Testis (tissue), 2 donors: ENCODE measurements at regions not wholly inside any gene's neighbourhood (a gene's known extent, or its start where the extent isn't known, plus 50 kb on each side); places are given as distances from the start of the nearest gene placed in this dataset.

ENCODE experiments used
- DNase-seq: peaks from one replicate; pipeline ENCODE4 v3.0.0-alpha.2; 2019
- H3K27ac ChIP-seq, 2 donors: fragments of 200-600 bp; sonication (generic); one replicate each; pipeline ENCODE4 v1.5.1; 2019
- H3K27me3 ChIP-seq: fragments of 200-600 bp; sonication (generic); one replicate; pipeline ENCODE4 v1.5.1; 2019
- H3K36me3 ChIP-seq: fragments of 200-600 bp; sonication (generic); one replicate; pipeline ENCODE4 v1.5.1; 2017; ENCODE audit warnings: low read depth; ENCODE audit errors: missing control alignments
- H3K4me1 ChIP-seq: fragments of 200-600 bp; sonication (generic); one replicate; pipeline ENCODE4 v1.5.1; 2019
- H3K4me3 ChIP-seq, 2 donors: fragments of 200-600 bp; sonication (generic); one replicate each; pipeline ENCODE4 v1.5.1; 2017 to 2019
- H3K9me3 ChIP-seq: fragments of 200-600 bp; sonication (generic); one replicate; pipeline ENCODE4 v1.5.1; 2017
- POLR2A ChIP-seq: fragments of 450-650 bp; IDR thresholded peaks from one replicate; pipeline ENCODE4 v1.6.1; 2017; ENCODE audit warnings: antibody characterized with exemption, mild to moderate bottlenecking, moderate library complexity
- WGBS, 2 donors: methylation state at CpG; one replicate each; pipeline ENCODE4 v1.1.5; 2018; 5-methylcytosine and 5-hydroxymethylcytosine counted together
- intact Hi-C: fragments of 100-400 bp; cut with DNase I; formaldehyde crosslinking; loops from one replicate; pipeline ENCODE4 v1.15.1; 2023; ENCODE audit warnings: low total_unique reads
- TF ChIP-seq, protein P1 (sequence below), 3 experiments: fragments of 450-650 bp in 2 of 3; fragments of 200-600 bp in 1 of 3; sonication (generic) in 1 of 3; IDR thresholded peaks; one replicate each; pipeline ENCODE4 v1.5.1; 2016 to 2019; ENCODE audit warnings: antibody characterized with exemption in 3 of 3, mild to moderate bottlenecking in 2 of 3, moderate library complexity in 1 of 3

GRCh38 chr15:94785091-94785490 lies 553.7 kb downstream of the MCTP2 start:
- no peak overlapping the region for H3K27ac ChIP-seq
- 89 to 90% methylated on average over 2 of the region's 2 CpGs for WGBS, 2 donors
- H3K4me3 ChIP-seq, result no peak overlapping the region
- no peaks in the 10 kb centered on the region for H3K4me1 ChIP-seq
- TF ChIP-seq POLR2A, result no peak
- TF ChIP-seq, protein P1, sequence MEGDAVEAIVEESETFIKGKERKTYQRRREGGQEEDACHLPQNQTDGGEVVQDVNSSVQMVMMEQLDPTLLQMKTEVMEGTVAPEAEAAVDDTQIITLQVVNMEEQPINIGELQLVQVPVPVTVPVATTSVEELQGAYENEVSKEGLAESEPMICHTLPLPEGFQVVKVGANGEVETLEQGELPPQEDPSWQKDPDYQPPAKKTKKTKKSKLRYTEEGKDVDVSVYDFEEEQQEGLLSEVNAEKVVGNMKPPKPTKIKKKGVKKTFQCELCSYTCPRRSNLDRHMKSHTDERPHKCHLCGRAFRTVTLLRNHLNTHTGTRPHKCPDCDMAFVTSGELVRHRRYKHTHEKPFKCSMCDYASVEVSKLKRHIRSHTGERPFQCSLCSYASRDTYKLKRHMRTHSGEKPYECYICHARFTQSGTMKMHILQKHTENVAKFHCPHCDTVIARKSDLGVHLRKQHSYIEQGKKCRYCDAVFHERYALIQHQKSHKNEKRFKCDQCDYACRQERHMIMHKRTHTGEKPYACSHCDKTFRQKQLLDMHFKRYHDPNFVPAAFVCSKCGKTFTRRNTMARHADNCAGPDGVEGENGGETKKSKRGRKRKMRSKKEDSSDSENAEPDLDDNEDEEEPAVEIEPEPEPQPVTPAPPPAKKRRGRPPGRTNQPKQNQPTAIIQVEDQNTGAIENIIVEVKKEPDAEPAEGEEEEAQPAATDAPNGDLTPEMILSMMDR (IDR thresholded peaks at IDR 0.05), result no peak
- intact Hi-C loops, result no loop called here
- no peaks in the 10 kb centered on the region for H3K9me3 ChIP-seq
- H3K36me3 ChIP-seq, result no peaks in the 10 kb centered on the region
- no peak for DNase-seq
- no peaks in the 10 kb centered on the region for H3K27me3 ChIP-seq

- DNase-seq, result no peak
- intact Hi-C loops, result no loop called here
These were observed 559.6 kb downstream of the MCTP2 start for GRCh38 chr15:94791008-94791407.

GRCh38 chr15:94791510-94791909 lies 560.1 kb downstream of the MCTP2 start:
- no peaks in the 10 kb centered on the region for H3K36me3 ChIP-seq
- WGBS, 2 donors, result 95 to 100% methylated on average over 2 of the region's 2 CpGs
- H3K4me1 ChIP-seq, result no peaks in the 10 kb centered on the region
- no peaks in the 10 kb centered on the region for H3K9me3 ChIP-seq
- no peaks in the 10 kb centered on the region for H3K27me3 ChIP-seq
- H3K4me3 ChIP-seq, result no peak overlapping the region
- intact Hi-C loops, result no loop called here
- no peak overlapping the region for H3K27ac ChIP-seq
- TF ChIP-seq POLR2A, result no peak
- TF ChIP-seq, protein P1 (IDR thresholded peaks at IDR 0.05), result no peak
- DNase-seq, result no peak

More at GRCh38 chr15:94791008-94791407, 559.6 kb downstream of the MCTP2 start:
- no peaks in the 10 kb centered on the region for H3K27me3 ChIP-seq
- TF ChIP-seq, protein P1 (IDR thresholded peaks at IDR 0.05), result no peak
- TF ChIP-seq POLR2A, result no peak
- H3K4me3 ChIP-seq, result no peak overlapping the region
- no peak overlapping the region for H3K27ac ChIP-seq
- no peaks in the 10 kb centered on the region for H3K9me3 ChIP-seq
- no peaks in the 10 kb centered on the region for H3K36me3 ChIP-seq
- WGBS, 2 donors, result 74 to 82% methylated on average over 2 of the region's 2 CpGs
- no peaks in the 10 kb centered on the region for H3K4me1 ChIP-seq

DNA sequence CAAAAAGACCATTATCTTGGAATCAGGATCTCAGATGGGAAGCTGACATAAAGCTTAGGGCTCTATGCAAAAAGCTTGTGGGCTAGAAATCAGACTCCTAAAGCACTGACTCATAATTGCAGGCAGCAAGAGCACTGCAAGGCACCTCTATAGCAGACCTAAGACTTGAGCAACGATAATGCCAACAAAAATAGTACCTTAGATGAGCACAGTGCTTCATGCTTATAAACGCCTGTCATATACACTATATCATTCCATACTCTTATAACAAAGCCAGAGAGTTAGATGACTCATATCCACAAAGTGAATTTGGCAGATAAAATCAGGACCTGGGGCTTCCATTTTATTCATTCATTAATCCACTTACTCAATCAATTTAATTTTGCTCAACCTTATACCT lies 560.8 kb downstream of the MCTP2 start:
- 88 to 91% methylated on average over 2 of the region's 2 CpGs for WGBS, 2 donors
- no peaks in the 10 kb centered on the region for H3K27me3 ChIP-seq
- no peaks in the 10 kb centered on the region for H3K9me3 ChIP-seq
- TF ChIP-seq, protein P1 (IDR thresholded peaks at IDR 0.05), result no peak
- no peak for TF ChIP-seq POLR2A
- no peak for DNase-seq
- H3K4me1 ChIP-seq, result no peaks in the 10 kb centered on the region
- intact Hi-C loops, result no loop called here
- no peak overlapping the region for H3K4me3 ChIP-seq
- no peak overlapping the region for H3K27ac ChIP-seq
- no peaks in the 10 kb centered on the region for H3K36me3 ChIP-seq

GRCh38 chr15:94793207-94793606 lies 561.8 kb downstream of the MCTP2 start:
- DNase-seq, result no peak
- Histone ChIP-seq H3K4me3 (no peak overlapping the region), H3K9me3 (no peaks in the 10 kb centered on the region), H3K27ac (no peak overlapping the region), H3K4me1 (no peaks in the 10 kb centered on the region), H3K27me3 (no peaks in the 10 kb centered on the region), H3K36me3 (no peaks in the 10 kb centered on the region)
- 77 to 80% methylated on average over 3 of the region's 3 CpGs for WGBS, 2 donors
- TF ChIP-seq, protein P1 (IDR thresholded peaks at IDR 0.05), result no peak
- no peak for TF ChIP-seq POLR2A
- intact Hi-C loops, result no loop called here
